SK-N-SH (cell line): ENCODE measurements at regions not wholly inside any gene's neighbourhood (a gene's known extent, or its start where the extent isn't known, plus 50 kb on each side); places are given as distances from the start of the nearest gene placed in this dataset.

ENCODE experiments used
- EP300 ChIP-seq, 2 experiments: IDR thresholded peaks; 2 replicates each; pipeline versions ENCODE4 v1.4.0 to v1.6.1; 2012; ENCODE audit warnings: borderline replicate concordance in 1 of 2, low read depth in 1 of 2, low read length in 1 of 2
- EZH2phosphoT487 ChIP-seq: fragments of 200-600 bp; sonication (generic); IDR thresholded peaks from 2 replicates; pipeline ENCODE4 v1.6.1; 2017; ENCODE audit warnings: low read depth, mixed run types, mild to moderate bottlenecking, antibody characterized with exemption, moderate library complexity, borderline replicate concordance
- GATA2 ChIP-seq: sonication (generic); formaldehyde crosslinking; IDR thresholded peaks from 2 replicates; pipeline ENCODE4 v1.5.0; 2020; ENCODE audit warnings: mild to moderate bottlenecking, missing genetic modification reagents
- JUND ChIP-seq: IDR thresholded peaks from 2 replicates; pipeline ENCODE4 v1.4.0; 2012
- MXI1 ChIP-seq: IDR thresholded peaks from 2 replicates; pipeline ENCODE4 v1.6.1; 2012; ENCODE audit warnings: mild to moderate bottlenecking, low read depth, low read length, improper control_type of control experiment
- POLR2AphosphoS5 ChIP-seq: IDR thresholded peaks from 2 replicates; pipeline ENCODE4 v1.6.1; 2012; ENCODE audit warnings: low read depth, low read length
- RAD21 ChIP-seq: IDR thresholded peaks from 2 replicates; pipeline ENCODE4 v1.6.1; 2012; ENCODE audit warnings: mild to moderate bottlenecking, low read length
- RCOR1 ChIP-seq: fragments of 150-350 bp; IDR thresholded peaks from 2 replicates; pipeline ENCODE4 v1.6.1; 2017; ENCODE audit warnings: antibody characterized with exemption, low read length
- RXRA ChIP-seq: IDR thresholded peaks from 2 replicates; pipeline ENCODE4 v1.4.0; 2012; ENCODE audit warnings: low read depth, mild to moderate bottlenecking, borderline replicate concordance
- SIN3A ChIP-seq: IDR thresholded peaks from 2 replicates; pipeline ENCODE4 v1.6.1; 2012; ENCODE audit warnings: low read depth, mild to moderate bottlenecking, low read length, moderate library complexity, borderline replicate concordance
- TF ChIP-seq, protein P1 (sequence below): fragments of 200-600 bp; sonication (generic); IDR thresholded peaks from 2 replicates; pipeline ENCODE4 v1.6.1; 2017; ENCODE audit warnings: antibody characterized with exemption, mild to moderate bottlenecking, moderate library complexity
- TF ChIP-seq, protein P2 (sequence below): IDR thresholded peaks from 2 replicates; pipeline ENCODE4 v1.6.1; 2012; ENCODE audit warnings: mild to moderate bottlenecking, low read depth, low read length, moderate library complexity
- TF ChIP-seq, protein P3 (sequence below): fragments of 150-350 bp; IDR thresholded peaks from 2 replicates; pipeline ENCODE4 v1.6.1; 2017; ENCODE audit warnings: antibody characterized with exemption, low read length, low read depth, borderline replicate concordance
- TF ChIP-seq, protein P4 (sequence below): IDR thresholded peaks from 2 replicates; pipeline ENCODE4 v1.4.0; 2012; ENCODE audit warnings: low read depth

DNA sequence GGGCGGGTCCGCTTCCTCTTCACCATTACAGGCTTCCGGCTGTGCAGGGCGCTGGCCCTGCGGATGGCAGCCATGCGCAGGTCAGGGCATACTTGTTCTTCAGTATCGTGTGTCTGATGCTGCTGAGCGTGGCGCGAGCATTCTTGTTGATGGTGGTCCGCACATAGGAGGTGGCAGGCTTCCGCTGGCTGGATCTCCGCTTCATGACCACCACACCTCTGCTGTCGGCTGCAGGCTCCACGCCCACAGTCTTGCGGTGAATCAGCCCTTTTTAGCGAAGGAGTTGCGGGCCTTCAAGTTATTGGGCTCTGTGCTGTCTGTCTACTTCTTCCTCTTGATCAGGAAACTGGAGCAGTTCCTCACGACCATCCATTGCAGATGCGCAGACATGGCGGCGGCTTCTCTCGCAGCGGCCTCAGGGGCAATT is 62.4 kb upstream of the ZNF608 start:
- TF ChIP-seq JUND (no peak), EP300 (IDR thresholded peaks at IDR 0.05; ENCODE audit: borderline replicate concordance in 1 of 2, low read depth in 1 of 2, low read length in 1 of 2) (no peak), POLR2AphosphoS5 (no peak), GATA2 (CRISPR knock-in tag) (no peak), RXRA (no peak), RCOR1 (no peak), RAD21 (no peak), SIN3A (no peak), EZH2phosphoT487 (no peak), MXI1 (no peak)
- TF ChIP-seq, protein P1, sequence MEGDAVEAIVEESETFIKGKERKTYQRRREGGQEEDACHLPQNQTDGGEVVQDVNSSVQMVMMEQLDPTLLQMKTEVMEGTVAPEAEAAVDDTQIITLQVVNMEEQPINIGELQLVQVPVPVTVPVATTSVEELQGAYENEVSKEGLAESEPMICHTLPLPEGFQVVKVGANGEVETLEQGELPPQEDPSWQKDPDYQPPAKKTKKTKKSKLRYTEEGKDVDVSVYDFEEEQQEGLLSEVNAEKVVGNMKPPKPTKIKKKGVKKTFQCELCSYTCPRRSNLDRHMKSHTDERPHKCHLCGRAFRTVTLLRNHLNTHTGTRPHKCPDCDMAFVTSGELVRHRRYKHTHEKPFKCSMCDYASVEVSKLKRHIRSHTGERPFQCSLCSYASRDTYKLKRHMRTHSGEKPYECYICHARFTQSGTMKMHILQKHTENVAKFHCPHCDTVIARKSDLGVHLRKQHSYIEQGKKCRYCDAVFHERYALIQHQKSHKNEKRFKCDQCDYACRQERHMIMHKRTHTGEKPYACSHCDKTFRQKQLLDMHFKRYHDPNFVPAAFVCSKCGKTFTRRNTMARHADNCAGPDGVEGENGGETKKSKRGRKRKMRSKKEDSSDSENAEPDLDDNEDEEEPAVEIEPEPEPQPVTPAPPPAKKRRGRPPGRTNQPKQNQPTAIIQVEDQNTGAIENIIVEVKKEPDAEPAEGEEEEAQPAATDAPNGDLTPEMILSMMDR, result no peak
- TF ChIP-seq, protein P2, sequence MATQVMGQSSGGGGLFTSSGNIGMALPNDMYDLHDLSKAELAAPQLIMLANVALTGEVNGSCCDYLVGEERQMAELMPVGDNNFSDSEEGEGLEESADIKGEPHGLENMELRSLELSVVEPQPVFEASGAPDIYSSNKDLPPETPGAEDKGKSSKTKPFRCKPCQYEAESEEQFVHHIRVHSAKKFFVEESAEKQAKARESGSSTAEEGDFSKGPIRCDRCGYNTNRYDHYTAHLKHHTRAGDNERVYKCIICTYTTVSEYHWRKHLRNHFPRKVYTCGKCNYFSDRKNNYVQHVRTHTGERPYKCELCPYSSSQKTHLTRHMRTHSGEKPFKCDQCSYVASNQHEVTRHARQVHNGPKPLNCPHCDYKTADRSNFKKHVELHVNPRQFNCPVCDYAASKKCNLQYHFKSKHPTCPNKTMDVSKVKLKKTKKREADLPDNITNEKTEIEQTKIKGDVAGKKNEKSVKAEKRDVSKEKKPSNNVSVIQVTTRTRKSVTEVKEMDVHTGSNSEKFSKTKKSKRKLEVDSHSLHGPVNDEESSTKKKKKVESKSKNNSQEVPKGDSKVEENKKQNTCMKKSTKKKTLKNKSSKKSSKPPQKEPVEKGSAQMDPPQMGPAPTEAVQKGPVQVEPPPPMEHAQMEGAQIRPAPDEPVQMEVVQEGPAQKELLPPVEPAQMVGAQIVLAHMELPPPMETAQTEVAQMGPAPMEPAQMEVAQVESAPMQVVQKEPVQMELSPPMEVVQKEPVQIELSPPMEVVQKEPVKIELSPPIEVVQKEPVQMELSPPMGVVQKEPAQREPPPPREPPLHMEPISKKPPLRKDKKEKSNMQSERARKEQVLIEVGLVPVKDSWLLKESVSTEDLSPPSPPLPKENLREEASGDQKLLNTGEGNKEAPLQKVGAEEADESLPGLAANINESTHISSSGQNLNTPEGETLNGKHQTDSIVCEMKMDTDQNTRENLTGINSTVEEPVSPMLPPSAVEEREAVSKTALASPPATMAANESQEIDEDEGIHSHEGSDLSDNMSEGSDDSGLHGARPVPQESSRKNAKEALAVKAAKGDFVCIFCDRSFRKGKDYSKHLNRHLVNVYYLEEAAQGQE, result no peak
- TF ChIP-seq, protein P3, sequence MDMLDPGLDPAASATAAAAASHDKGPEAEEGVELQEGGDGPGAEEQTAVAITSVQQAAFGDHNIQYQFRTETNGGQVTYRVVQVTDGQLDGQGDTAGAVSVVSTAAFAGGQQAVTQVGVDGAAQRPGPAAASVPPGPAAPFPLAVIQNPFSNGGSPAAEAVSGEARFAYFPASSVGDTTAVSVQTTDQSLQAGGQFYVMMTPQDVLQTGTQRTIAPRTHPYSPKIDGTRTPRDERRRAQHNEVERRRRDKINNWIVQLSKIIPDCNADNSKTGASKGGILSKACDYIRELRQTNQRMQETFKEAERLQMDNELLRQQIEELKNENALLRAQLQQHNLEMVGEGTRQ, result no peak
- TF ChIP-seq, protein P4, sequence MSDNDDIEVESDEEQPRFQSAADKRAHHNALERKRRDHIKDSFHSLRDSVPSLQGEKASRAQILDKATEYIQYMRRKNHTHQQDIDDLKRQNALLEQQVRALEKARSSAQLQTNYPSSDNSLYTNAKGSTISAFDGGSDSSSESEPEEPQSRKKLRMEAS, result no peak
